ENCODE measurements at regions not wholly inside any gene's neighbourhood (a gene's known extent, or its start where the extent isn't known, plus 50 kb on each side); places are given as distances from the start of the nearest gene placed in this dataset.

GRCh38 chr18:46184727-46185126, 80.5 kb downstream of the HAUS1 start:
- Histone ChIP-seq H3K79me2 (ENCODE audit: low read depth) (peaks cover 95% of the 10 kb centered on the region), H3K27ac (no peak overlapping the region), H4K20me1 (ENCODE audit: insufficient read depth) (peaks cover 36% of the 10 kb centered on the region), H3K4me3 (no peak overlapping the region), H3K9me2 (ENCODE audit: insufficient read depth) (no peaks in the 10 kb centered on the region), H3K27me3 (ENCODE audit: insufficient read depth, low read depth) (no peaks in the 10 kb centered on the region), H3F3A (ENCODE audit: insufficient read depth, low read depth) (peaks cover 9% of the 10 kb centered on the region; the same call in 1 of the 2 replicates), H2AFZ (no peak overlapping the region), H3K4me2 (no peak overlapping the region), H3K9me3 (ENCODE audit: insufficient read depth, low read depth) (no peaks in the 10 kb centered on the region), H3K36me3 (ENCODE audit: low read depth) (no peaks in the 10 kb centered on the region), H3K4me1 (replicated peaks; ENCODE audit: insufficient read depth) (peaks cover 20% of the 10 kb centered on the region)
- no peak for DNase-seq
- CTCF ChIA-PET: no interaction called here
- no TSS peak for BruUV-seq (replicated peaks)
- POLR2A ChIA-PET (ENCODE audit: unreplicated experiment): no interaction called here
- intact Hi-C loops (cut with micrococcal nuclease; ENCODE audit: unreplicated experiment): no loop called here
- TF ChIP-seq CTCF (conservative IDR thresholded peaks at IDR 0.05): no peak
- TF ChIP-seq EZH2 (IDR thresholded peaks at IDR 0.05; ENCODE audit: low read depth): no peak

DNA sequence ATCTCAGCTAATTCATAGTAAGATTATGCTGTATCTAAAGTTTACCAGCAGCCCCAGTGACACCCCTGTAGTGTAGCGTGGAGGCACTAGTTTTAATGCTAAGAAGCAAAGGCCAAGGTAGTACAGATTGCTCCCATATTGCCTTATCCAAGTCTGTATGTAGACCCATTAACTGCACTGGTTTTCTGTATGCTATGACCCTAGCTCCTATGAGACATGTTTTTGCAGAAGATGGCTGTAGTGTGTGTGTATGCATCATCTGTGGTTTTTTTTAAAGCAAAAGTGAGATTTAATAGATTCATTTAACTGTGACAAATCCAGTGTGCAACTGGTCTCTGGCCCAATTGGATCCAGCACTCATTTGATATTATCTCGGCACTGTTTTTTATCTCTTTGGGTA, 86.5 kb downstream of the HAUS1 start:
- H3K4me3 ChIP-seq: no peak overlapping the region
- ChIA-PET CTCF (interaction anchor here (0.7 kb wide), 1 partner anchor 326 kb away, joined by 5 read pairs; no protein-coding TSS in a partner anchor), POLR2A (ENCODE audit: unreplicated experiment) (interaction anchor here (0.6 kb wide), 1 partner anchor 8 kb away, joined by 3 read pairs; no protein-coding TSS in a partner anchor)
- no peak overlapping the region for H3K4me2 ChIP-seq
- peaks cover 83% of the 10 kb centered on the region for H3K79me2 ChIP-seq (ENCODE audit: low read depth)
- no peak for DNase-seq
- no peaks in the 10 kb centered on the region for H3K27me3 ChIP-seq (ENCODE audit: insufficient read depth, low read depth)
- H3K9me3 ChIP-seq (ENCODE audit: insufficient read depth, low read depth): no peaks in the 10 kb centered on the region
- no peak for TF ChIP-seq CTCF (conservative IDR thresholded peaks at IDR 0.05)
- no peak for TF ChIP-seq EZH2 (IDR thresholded peaks at IDR 0.05; ENCODE audit: low read depth)
- BruUV-seq (replicated peaks): no TSS peak
- no peaks in the 10 kb centered on the region for H3K36me3 ChIP-seq (ENCODE audit: low read depth)
- no peaks in the 10 kb centered on the region for H3K9me2 ChIP-seq (ENCODE audit: insufficient read depth)
- H3F3A ChIP-seq (ENCODE audit: insufficient read depth, low read depth): no peaks in the 10 kb centered on the region
- intact Hi-C loops (cut with micrococcal nuclease; ENCODE audit: unreplicated experiment): no loop called here
- no peak overlapping the region for H3K27ac ChIP-seq
- no peaks in the 10 kb centered on the region for H3K4me1 ChIP-seq (replicated peaks; ENCODE audit: insufficient read depth)
- no peak overlapping the region for H2AFZ ChIP-seq
- peaks cover 13% of the 10 kb centered on the region for H4K20me1 ChIP-seq (ENCODE audit: insufficient read depth)

- Histone ChIP-seq H3F3A (ENCODE audit: insufficient read depth, low read depth) (peaks cover 30% of the 10 kb centered on the region), H3K9me2 (ENCODE audit: insufficient read depth) (no peaks in the 10 kb centered on the region), H3K4me1 (replicated peaks; ENCODE audit: insufficient read depth) (peaks cover 25% of the 10 kb centered on the region), H3K36me3 (ENCODE audit: low read depth) (no peaks in the 10 kb centered on the region), H3K27ac (no peak overlapping the region), H4K20me1 (ENCODE audit: insufficient read depth) (peaks cover 16% of the 10 kb centered on the region), H3K79me2 (ENCODE audit: low read depth) (peaks cover 85% of the 10 kb centered on the region), H3K4me2 (no peak overlapping the region), H3K4me3 (no peak overlapping the region), H3K9me3 (ENCODE audit: insufficient read depth, low read depth) (no peaks in the 10 kb centered on the region), H2AFZ (no peak overlapping the region), H3K27me3 (ENCODE audit: insufficient read depth, low read depth) (no peaks in the 10 kb centered on the region)
- intact Hi-C loops (cut with micrococcal nuclease; ENCODE audit: unreplicated experiment): no loop called here
- BruUV-seq (replicated peaks): no TSS peak
- no peak for TF ChIP-seq EZH2 (IDR thresholded peaks at IDR 0.05; ENCODE audit: low read depth)
- no peak for TF ChIP-seq CTCF (conservative IDR thresholded peaks at IDR 0.05)
- CTCF ChIA-PET: no interaction called here
- DNase-seq: no peak
- POLR2A ChIA-PET (ENCODE audit: unreplicated experiment): no interaction called here
Observed at GRCh38 chr18:46196627-46197243, 92.5 kb downstream of the HAUS1 start.
